Stomach (tissue), 8 donors: ENCODE measurements at regions not wholly inside any gene's neighbourhood (a gene's known extent, or its start where the extent isn't known, plus 50 kb on each side); places are given as distances from the start of the nearest gene placed in this dataset.

ENCODE experiments used
- DNase-seq, 2 donors: peaks; one replicate each; pipeline versions ENCODE4 v3.0.0 to v3.0.0-alpha.2; 2013 to 2019
- H3K27ac ChIP-seq, 5 donors: fragments of 200-600 bp in 4 of 5; sonication (generic) in 4 of 5; one replicate each; pipeline ENCODE4 v1.5.1; 2013 to 2019; ENCODE audit warnings: mild to moderate bottlenecking in 1 of 5, moderate library complexity in 1 of 5
- H3K27me3 ChIP-seq, 3 donors: fragments of 200-600 bp; sonication (generic); one replicate each; pipeline ENCODE4 v1.5.1; 2017 to 2019; ENCODE audit warnings: mixed run types in 1 of 3
- H3K36me3 ChIP-seq, 4 donors: fragments of 200-600 bp; sonication (generic); 1 replicate in 3 of 4; 2 replicates in 1 of 4; pipeline ENCODE4 v1.5.1; 2016 to 2019
- H3K4me1 ChIP-seq, 4 donors: fragments of 200-600 bp; sonication (generic); one replicate each; pipeline ENCODE4 v1.5.1; 2016 to 2019
- H3K4me3 ChIP-seq, 4 donors: fragments of 200-600 bp; sonication (generic) in 3 of 4; one replicate each; pipeline ENCODE4 v1.5.1; 2016 to 2019; ENCODE audit warnings: mild to moderate bottlenecking in 1 of 4
- H3K9me3 ChIP-seq, 4 donors: fragments of 200-600 bp; sonication (generic); one replicate each; pipeline ENCODE4 v1.5.1; 2016 to 2019
- CTCF ChIP-seq, 7 experiments: fragments of 450-650 bp in 4 of 7; fragments of 200-600 bp in 3 of 7; sonication (generic) in 3 of 7; IDR thresholded peaks; one replicate each; pipeline ENCODE4 v1.5.1; 2016 to 2019; ENCODE audit warnings: antibody characterized with exemption in 7 of 7, control low read depth in 2 of 7, mild to moderate bottlenecking in 1 of 7
- EP300 ChIP-seq: sonication (generic); formaldehyde crosslinking; IDR thresholded peaks from one replicate; pipeline ENCODE4 v1.6.1; 2017; ENCODE audit warnings: antibody characterized with exemption
- POLR2A ChIP-seq, 4 donors: fragments of 450-650 bp; IDR thresholded peaks; one replicate each; pipeline ENCODE4 v1.6.1; 2016; ENCODE audit warnings: antibody characterized with exemption in 4 of 4, control low read depth in 2 of 4, mild to moderate bottlenecking in 1 of 4, moderate library complexity in 1 of 4
- POLR2AphosphoS5 ChIP-seq, 3 donors: sonication (generic); formaldehyde crosslinking; IDR thresholded peaks; one replicate each; pipeline ENCODE4 v1.6.1; 2016; ENCODE audit warnings: antibody characterized with exemption in 3 of 3
- WGBS, 5 donors: extraction: QIAGEN DNeasy Blood & Tissue Kit in 3 of 5; methylation state at CpG; one replicate each; pipeline versions ENCODE4 v1.1.5 to v1.1.7; 2013 to 2018; 5-methylcytosine and 5-hydroxymethylcytosine counted together
- intact Hi-C: fragments of 100-400 bp; cut with DNase I; formaldehyde crosslinking; loops from one replicate; pipeline ENCODE4 v1.15.1; 2023; ENCODE audit warnings: low total_unique reads
- donor health status: healthy with polysubstance abuse.
- donor health status: Bipolar disorder and iron deficiency.
- donor health status: healthy.

- intact Hi-C loops, result no loop called here
- Histone ChIP-seq H3K36me3 (no peaks in the 10 kb centered on the region), H3K4me1 (no peaks in the 10 kb centered on the region), H3K4me3 (no peak overlapping the region), H3K9me3 (no peaks in the 10 kb centered on the region), H3K27me3 (no peaks in the 10 kb centered on the region), H3K27ac (no peak overlapping the region)
- DNase-seq, result peak in 1 of 2 donors; percentile 7
- no peak for TF ChIP-seq EP300
- TF ChIP-seq CTCF (IDR thresholded peaks at IDR 0.05), result no peak
- no peak for TF ChIP-seq POLR2AphosphoS5 (IDR thresholded peaks at IDR 0.05)
- TF ChIP-seq POLR2A (IDR thresholded peaks at IDR 0.05), result no peak
- WGBS, 5 donors, result 35 to 39% (median 39%) methylated on average over 4 of the region's 4 CpGs
These were observed 524.7 kb downstream of the DIPK2A start for GRCh38 chr3:144496141-144496835.

- Histone ChIP-seq H3K27ac (no peak overlapping the region), H3K36me3 (no peaks in the 10 kb centered on the region), H3K4me3 (no peak overlapping the region), H3K4me1 (no peaks in the 10 kb centered on the region), H3K27me3 (no peaks in the 10 kb centered on the region), H3K9me3 (no peaks in the 10 kb centered on the region)
- intact Hi-C loops, result no loop called here
- TF ChIP-seq POLR2A (IDR thresholded peaks at IDR 0.05) (no peak), POLR2AphosphoS5 (IDR thresholded peaks at IDR 0.05) (no peak), EP300 (no peak), CTCF (IDR thresholded peaks at IDR 0.05) (no peak)
- 87 to 95% (median 92%) methylated on average over 2 of the region's 2 CpGs for WGBS, 5 donors
- no peak for DNase-seq
These were observed 525.8 kb downstream of the DIPK2A start for GRCh38 chr3:144497452-144497851.

GRCh38 chr3:144499001-144499930 lies 527.6 kb downstream of the DIPK2A start:
- Histone ChIP-seq H3K4me3 (no peak overlapping the region), H3K27me3 (no peaks in the 10 kb centered on the region), H3K9me3 (no peaks in the 10 kb centered on the region), H3K27ac (no peak overlapping the region), H3K4me1 (no peaks in the 10 kb centered on the region), H3K36me3 (no peaks in the 10 kb centered on the region)
- intact Hi-C loops, result no loop called here
- 36 to 65% (median 47%) methylated on average over 2 of the region's 2 CpGs for WGBS, 5 donors
- no peak for TF ChIP-seq POLR2AphosphoS5 (IDR thresholded peaks at IDR 0.05)
- no peak for TF ChIP-seq CTCF (IDR thresholded peaks at IDR 0.05)
- no peak for TF ChIP-seq POLR2A (IDR thresholded peaks at IDR 0.05)
- no peak for TF ChIP-seq EP300
- no peak for DNase-seq

- no peak overlapping the region for H3K4me3 ChIP-seq
- no peak for TF ChIP-seq POLR2A (IDR thresholded peaks at IDR 0.05)
- no peak for TF ChIP-seq CTCF (IDR thresholded peaks at IDR 0.05)
- no peak for TF ChIP-seq EP300
- no peak for TF ChIP-seq POLR2AphosphoS5 (IDR thresholded peaks at IDR 0.05)
- intact Hi-C loops, result no loop called here
These were observed 529.8 kb downstream of the DIPK2A start for GRCh38 chr3:144501467-144501866.

More at GRCh38 chr3:144501467-144501866, 529.8 kb downstream of the DIPK2A start:
- Histone ChIP-seq H3K4me1 (no peaks in the 10 kb centered on the region), H3K36me3 (no peaks in the 10 kb centered on the region), H3K27ac (no peak overlapping the region), H3K27me3 (no peaks in the 10 kb centered on the region), H3K9me3 (no peaks in the 10 kb centered on the region)
- WGBS, 5 donors, result 68 to 86% (median 72%) methylated on average over 1 of the region's 1 CpG
- DNase-seq, result no peak
